Neural progenitor cell (in vitro differentiated cells): ENCODE measurements at regions not wholly inside any gene's neighbourhood (a gene's known extent, or its start where the extent isn't known, plus 50 kb on each side); places are given as distances from the start of the nearest gene placed in this dataset.

Source experiments
- EZH2 ChIP-seq: fragments of 200-600 bp; sonication (generic); IDR thresholded peaks from 2 replicates; pipeline ENCODE4 v1.6.1; 2017; ENCODE audit warnings: antibody characterized with exemption, mild to moderate bottlenecking, moderate library complexity
- TF ChIP-seq, protein P1 (sequence below): fragments of 200-600 bp; sonication (generic); IDR thresholded peaks from 2 replicates; pipeline ENCODE4 v1.5.1; 2017; ENCODE audit warnings: antibody characterized with exemption, mild to moderate bottlenecking

DNA sequence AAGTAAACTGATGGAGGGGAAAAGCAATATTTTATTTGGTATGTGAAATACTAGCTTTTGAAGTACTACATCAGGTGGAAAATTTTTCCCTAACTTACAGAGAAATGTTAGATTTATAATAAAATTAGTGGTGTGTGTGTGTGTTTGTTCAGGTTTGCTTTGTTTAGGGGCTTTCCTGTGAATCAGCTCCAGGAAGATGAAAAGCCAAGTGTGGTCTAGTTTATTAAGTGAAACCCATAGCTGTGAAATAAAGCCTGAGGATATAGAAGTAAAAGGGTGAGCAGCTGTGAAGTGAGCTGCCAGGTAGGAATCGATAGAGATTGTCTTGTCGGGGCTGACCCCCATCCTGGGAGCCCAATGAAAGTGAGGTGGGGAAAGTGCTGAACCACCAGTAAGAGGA, 347.6 kb upstream of the IMPG1 start:
- TF ChIP-seq, protein P1, sequence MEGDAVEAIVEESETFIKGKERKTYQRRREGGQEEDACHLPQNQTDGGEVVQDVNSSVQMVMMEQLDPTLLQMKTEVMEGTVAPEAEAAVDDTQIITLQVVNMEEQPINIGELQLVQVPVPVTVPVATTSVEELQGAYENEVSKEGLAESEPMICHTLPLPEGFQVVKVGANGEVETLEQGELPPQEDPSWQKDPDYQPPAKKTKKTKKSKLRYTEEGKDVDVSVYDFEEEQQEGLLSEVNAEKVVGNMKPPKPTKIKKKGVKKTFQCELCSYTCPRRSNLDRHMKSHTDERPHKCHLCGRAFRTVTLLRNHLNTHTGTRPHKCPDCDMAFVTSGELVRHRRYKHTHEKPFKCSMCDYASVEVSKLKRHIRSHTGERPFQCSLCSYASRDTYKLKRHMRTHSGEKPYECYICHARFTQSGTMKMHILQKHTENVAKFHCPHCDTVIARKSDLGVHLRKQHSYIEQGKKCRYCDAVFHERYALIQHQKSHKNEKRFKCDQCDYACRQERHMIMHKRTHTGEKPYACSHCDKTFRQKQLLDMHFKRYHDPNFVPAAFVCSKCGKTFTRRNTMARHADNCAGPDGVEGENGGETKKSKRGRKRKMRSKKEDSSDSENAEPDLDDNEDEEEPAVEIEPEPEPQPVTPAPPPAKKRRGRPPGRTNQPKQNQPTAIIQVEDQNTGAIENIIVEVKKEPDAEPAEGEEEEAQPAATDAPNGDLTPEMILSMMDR: no peak
- no peak for TF ChIP-seq EZH2
